NB4 (cell line): ENCODE measurements at regions not wholly inside any gene's neighbourhood (a gene's known extent, or its start where the extent isn't known, plus 50 kb on each side); places are given as distances from the start of the nearest gene placed in this dataset.

Experiments
- CTCF ChIP-seq: IDR thresholded peaks from one replicate; pipeline ENCODE4 v1.5.1; 2012; ENCODE audit warnings: low read depth, low read length
- MYC ChIP-seq: IDR thresholded peaks from 2 replicates; pipeline ENCODE4 v1.6.1; 2011; ENCODE audit warnings: low read depth, low read length
- POLR2A ChIP-seq: IDR thresholded peaks from 2 replicates; pipeline ENCODE4 v1.6.1; 2011; ENCODE audit warnings: mild to moderate bottlenecking; ENCODE audit not compliant: insufficient read length; ENCODE audit errors: extremely low read depth
- TF ChIP-seq, protein P1 (sequence below): IDR thresholded peaks from 2 replicates; pipeline ENCODE4 v1.6.1; 2011; ENCODE audit warnings: low read depth, low read length

DNA sequence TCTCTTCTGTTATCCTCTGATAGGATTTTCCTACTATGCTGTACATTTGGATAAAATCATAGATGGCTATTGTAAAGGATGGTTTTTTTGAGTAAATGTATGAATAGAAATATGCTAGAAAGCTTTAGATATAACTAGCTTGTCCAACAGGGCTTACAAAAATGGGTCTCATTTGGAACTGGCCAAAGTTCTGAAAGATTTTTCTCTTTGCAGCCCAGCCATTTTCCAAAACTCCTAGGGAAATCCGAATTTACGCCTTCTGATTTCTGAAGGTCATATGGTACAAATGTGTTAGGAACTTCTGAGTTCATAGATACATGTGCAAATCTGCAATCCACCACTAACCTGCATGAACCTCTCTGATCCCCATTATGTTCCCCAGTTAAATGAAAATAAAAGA is 603.9 kb upstream of the C9orf72 start:
- no peak for TF ChIP-seq CTCF
- no peak for TF ChIP-seq POLR2A
- TF ChIP-seq, protein P1, sequence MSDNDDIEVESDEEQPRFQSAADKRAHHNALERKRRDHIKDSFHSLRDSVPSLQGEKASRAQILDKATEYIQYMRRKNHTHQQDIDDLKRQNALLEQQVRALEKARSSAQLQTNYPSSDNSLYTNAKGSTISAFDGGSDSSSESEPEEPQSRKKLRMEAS: no peak
- no peak for TF ChIP-seq MYC
